Testis (tissue), 2 donors: ENCODE measurements at regions not wholly inside any gene's neighbourhood (a gene's known extent, or its start where the extent isn't known, plus 50 kb on each side); places are given as distances from the start of the nearest gene placed in this dataset.

ENCODE experiments used
- DNase-seq: peaks from one replicate; pipeline ENCODE4 v3.0.0-alpha.2; 2019
- H3K27ac ChIP-seq, 2 donors: fragments of 200-600 bp; sonication (generic); one replicate each; pipeline ENCODE4 v1.5.1; 2019
- H3K27me3 ChIP-seq: fragments of 200-600 bp; sonication (generic); one replicate; pipeline ENCODE4 v1.5.1; 2019
- H3K36me3 ChIP-seq: fragments of 200-600 bp; sonication (generic); one replicate; pipeline ENCODE4 v1.5.1; 2017; ENCODE audit warnings: low read depth; ENCODE audit errors: missing control alignments
- H3K4me1 ChIP-seq: fragments of 200-600 bp; sonication (generic); one replicate; pipeline ENCODE4 v1.5.1; 2019
- H3K4me3 ChIP-seq, 2 donors: fragments of 200-600 bp; sonication (generic); one replicate each; pipeline ENCODE4 v1.5.1; 2017 to 2019
- H3K9me3 ChIP-seq: fragments of 200-600 bp; sonication (generic); one replicate; pipeline ENCODE4 v1.5.1; 2017
- CTCF ChIP-seq, 3 experiments: fragments of 450-650 bp in 2 of 3; fragments of 200-600 bp in 1 of 3; sonication (generic) in 1 of 3; IDR thresholded peaks; one replicate each; pipeline ENCODE4 v1.5.1; 2016 to 2019; ENCODE audit warnings: antibody characterized with exemption in 3 of 3, mild to moderate bottlenecking in 2 of 3, moderate library complexity in 1 of 3
- POLR2A ChIP-seq: fragments of 450-650 bp; IDR thresholded peaks from one replicate; pipeline ENCODE4 v1.6.1; 2017; ENCODE audit warnings: antibody characterized with exemption, mild to moderate bottlenecking, moderate library complexity
- WGBS, 2 donors: methylation state at CpG; one replicate each; pipeline ENCODE4 v1.1.5; 2018; 5-methylcytosine and 5-hydroxymethylcytosine counted together
- intact Hi-C: fragments of 100-400 bp; cut with DNase I; formaldehyde crosslinking; loops from one replicate; pipeline ENCODE4 v1.15.1; 2023; ENCODE audit warnings: low total_unique reads

GRCh38 chr7:69334701-69335100 lies 263.6 kb upstream of the AUTS2 start:
- 40 to 48% methylated on average over 3 of the region's 3 CpGs for WGBS, 2 donors
- Histone ChIP-seq H3K9me3 (no peaks in the 10 kb centered on the region), H3K27me3 (no peaks in the 10 kb centered on the region), H3K36me3 (no peaks in the 10 kb centered on the region), H3K4me1 (no peaks in the 10 kb centered on the region), H3K27ac (no peak overlapping the region), H3K4me3 (no peak overlapping the region)
- TF ChIP-seq CTCF (IDR thresholded peaks at IDR 0.05) = no peak
- intact Hi-C loops = no loop called here
- no peak for DNase-seq

GRCh38 chr7:69335331-69335730 lies 262.9 kb upstream of the AUTS2 start:
- intact Hi-C loops = no loop called here
- 90 to 93% methylated on average over 8 of the region's 8 CpGs for WGBS, 2 donors
- TF ChIP-seq CTCF (IDR thresholded peaks at IDR 0.05) = no peak
- no peak for TF ChIP-seq POLR2A
- no peak for DNase-seq
- Histone ChIP-seq H3K4me3 (no peak overlapping the region), H3K9me3 (no peaks in the 10 kb centered on the region), H3K27me3 (no peaks in the 10 kb centered on the region), H3K27ac (no peak overlapping the region), H3K36me3 (no peaks in the 10 kb centered on the region), H3K4me1 (no peaks in the 10 kb centered on the region)

- TF ChIP-seq CTCF (IDR thresholded peaks at IDR 0.05) (no peak), POLR2A (no peak)
- no peaks in the 10 kb centered on the region for H3K9me3 ChIP-seq
- 66 to 72% methylated on average over 3 of the region's 3 CpGs for WGBS, 2 donors
- H3K36me3 ChIP-seq = no peaks in the 10 kb centered on the region
- intact Hi-C loops = no loop called here
- H3K4me3 ChIP-seq = no peak overlapping the region
- no peak overlapping the region for H3K27ac ChIP-seq
- no peaks in the 10 kb centered on the region for H3K4me1 ChIP-seq
- DNase-seq = no peak
- H3K27me3 ChIP-seq = no peaks in the 10 kb centered on the region
Observed at GRCh38 chr7:69336976-69337375, 261.3 kb upstream of the AUTS2 start.

- no peak for DNase-seq
- no peak overlapping the region for H3K27ac ChIP-seq
- TF ChIP-seq POLR2A (no peak), CTCF (IDR thresholded peaks at IDR 0.05) (no peak)
- 28% methylated on average over 8 of the region's 8 CpGs for WGBS, 2 donors
- no peaks in the 10 kb centered on the region for H3K4me1 ChIP-seq
- peak overlapping the region in 1 of 2 donors; percentile 18 for H3K4me3 ChIP-seq
- intact Hi-C loops = no loop called here
- H3K36me3 ChIP-seq = no peaks in the 10 kb centered on the region
- no peaks in the 10 kb centered on the region for H3K27me3 ChIP-seq
- H3K9me3 ChIP-seq = no peaks in the 10 kb centered on the region
Observed at GRCh38 chr7:69338144-69338543, 260.1 kb upstream of the AUTS2 start.

- Histone ChIP-seq H3K4me3 (no peak overlapping the region), H3K27me3 (no peaks in the 10 kb centered on the region), H3K27ac (no peak overlapping the region), H3K4me1 (no peaks in the 10 kb centered on the region), H3K36me3 (no peaks in the 10 kb centered on the region), H3K9me3 (no peaks in the 10 kb centered on the region)
- intact Hi-C loops = no loop called here
- DNase-seq = no peak
- 44 to 58% methylated on average over 1 of the region's 1 CpG for WGBS, 2 donors
- TF ChIP-seq CTCF (IDR thresholded peaks at IDR 0.05) = no peak
- no peak for TF ChIP-seq POLR2A
Observed at GRCh38 chr7:69341288-69341687, 257.0 kb upstream of the AUTS2 start.
